GM10266 (cell line): ENCODE measurements at regions not wholly inside any gene's neighbourhood (a gene's known extent, or its start where the extent isn't known, plus 50 kb on each side); places are given as distances from the start of the nearest gene placed in this dataset.

Experiments used
- DNase-seq: peaks from one replicate; pipeline ENCODE4 v3.0.0; 2012; ENCODE audit errors: extremely low spot score
- TF ChIP-seq, protein P1 (sequence below): IDR thresholded peaks from 2 replicates; pipeline ENCODE4 v1.5.1; 2012; ENCODE audit warnings: mild to moderate bottlenecking, low read depth; ENCODE audit not compliant: control insufficient read depth, insufficient read depth; ENCODE audit errors: missing control alignments

DNA sequence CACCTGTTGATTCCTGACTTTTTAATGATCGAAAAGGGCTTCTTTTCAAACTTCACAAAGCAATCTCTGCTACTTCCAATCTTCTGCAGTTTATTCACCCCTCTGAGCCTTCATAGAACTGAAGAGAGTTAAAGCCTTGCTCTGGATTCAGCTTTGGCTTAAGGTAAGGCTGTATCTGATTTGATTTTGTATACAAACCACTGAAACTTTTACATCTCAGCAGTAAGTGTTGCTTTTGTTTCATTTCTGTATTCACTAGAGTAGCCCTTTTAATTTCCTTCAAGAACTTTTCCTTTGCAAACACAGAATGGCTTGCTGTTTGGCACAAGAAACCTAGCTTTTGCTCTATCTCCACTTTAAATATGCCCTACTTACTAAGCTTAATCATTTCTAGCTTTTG is 1193.0 kb upstream of the GBE1 start:
- no peak for DNase-seq
- TF ChIP-seq, protein P1, sequence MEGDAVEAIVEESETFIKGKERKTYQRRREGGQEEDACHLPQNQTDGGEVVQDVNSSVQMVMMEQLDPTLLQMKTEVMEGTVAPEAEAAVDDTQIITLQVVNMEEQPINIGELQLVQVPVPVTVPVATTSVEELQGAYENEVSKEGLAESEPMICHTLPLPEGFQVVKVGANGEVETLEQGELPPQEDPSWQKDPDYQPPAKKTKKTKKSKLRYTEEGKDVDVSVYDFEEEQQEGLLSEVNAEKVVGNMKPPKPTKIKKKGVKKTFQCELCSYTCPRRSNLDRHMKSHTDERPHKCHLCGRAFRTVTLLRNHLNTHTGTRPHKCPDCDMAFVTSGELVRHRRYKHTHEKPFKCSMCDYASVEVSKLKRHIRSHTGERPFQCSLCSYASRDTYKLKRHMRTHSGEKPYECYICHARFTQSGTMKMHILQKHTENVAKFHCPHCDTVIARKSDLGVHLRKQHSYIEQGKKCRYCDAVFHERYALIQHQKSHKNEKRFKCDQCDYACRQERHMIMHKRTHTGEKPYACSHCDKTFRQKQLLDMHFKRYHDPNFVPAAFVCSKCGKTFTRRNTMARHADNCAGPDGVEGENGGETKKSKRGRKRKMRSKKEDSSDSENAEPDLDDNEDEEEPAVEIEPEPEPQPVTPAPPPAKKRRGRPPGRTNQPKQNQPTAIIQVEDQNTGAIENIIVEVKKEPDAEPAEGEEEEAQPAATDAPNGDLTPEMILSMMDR: no peak

DNA sequence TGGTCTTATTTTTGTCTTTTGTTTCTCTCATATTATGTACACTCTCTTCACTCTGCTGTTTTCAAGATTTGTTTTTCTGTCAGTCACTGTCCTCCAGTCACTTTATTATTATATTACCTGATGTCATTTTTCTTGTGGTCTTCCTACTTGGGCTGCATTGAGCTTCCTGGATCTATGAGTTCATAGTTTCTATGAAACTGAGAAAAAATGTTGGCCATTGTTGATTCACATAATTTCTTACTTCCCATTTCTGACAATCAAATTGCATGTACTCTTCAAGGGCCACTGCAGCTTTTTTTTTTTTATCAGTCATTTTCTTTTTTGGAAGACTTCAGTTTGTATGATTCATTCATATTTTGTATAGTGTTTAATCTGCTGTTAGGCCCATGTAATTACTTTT is 1180.6 kb upstream of the GBE1 start:
- TF ChIP-seq, protein P1: no peak
- no peak for DNase-seq

DNA sequence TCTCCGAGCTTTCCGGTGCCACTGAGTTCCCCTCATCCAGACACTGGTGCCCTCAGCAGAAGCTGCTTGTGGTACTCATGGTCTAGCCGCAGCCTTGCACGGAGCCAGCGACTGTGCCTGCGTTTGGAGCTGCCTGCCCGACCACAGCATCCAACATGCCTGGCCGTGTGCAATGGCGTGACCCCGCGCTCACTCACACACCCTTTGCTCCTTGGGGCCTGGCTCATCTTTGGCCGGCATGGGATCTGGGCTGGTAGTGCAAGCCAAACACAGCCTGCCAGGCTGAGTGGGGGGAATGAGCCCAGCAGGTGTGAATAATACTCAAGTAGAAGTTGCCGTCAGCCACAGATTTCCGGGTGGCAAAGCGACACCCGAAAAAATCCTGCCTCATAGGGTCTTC is 1178.7 kb upstream of the GBE1 start:
- TF ChIP-seq, protein P1: no peak
- no peak for DNase-seq

DNA sequence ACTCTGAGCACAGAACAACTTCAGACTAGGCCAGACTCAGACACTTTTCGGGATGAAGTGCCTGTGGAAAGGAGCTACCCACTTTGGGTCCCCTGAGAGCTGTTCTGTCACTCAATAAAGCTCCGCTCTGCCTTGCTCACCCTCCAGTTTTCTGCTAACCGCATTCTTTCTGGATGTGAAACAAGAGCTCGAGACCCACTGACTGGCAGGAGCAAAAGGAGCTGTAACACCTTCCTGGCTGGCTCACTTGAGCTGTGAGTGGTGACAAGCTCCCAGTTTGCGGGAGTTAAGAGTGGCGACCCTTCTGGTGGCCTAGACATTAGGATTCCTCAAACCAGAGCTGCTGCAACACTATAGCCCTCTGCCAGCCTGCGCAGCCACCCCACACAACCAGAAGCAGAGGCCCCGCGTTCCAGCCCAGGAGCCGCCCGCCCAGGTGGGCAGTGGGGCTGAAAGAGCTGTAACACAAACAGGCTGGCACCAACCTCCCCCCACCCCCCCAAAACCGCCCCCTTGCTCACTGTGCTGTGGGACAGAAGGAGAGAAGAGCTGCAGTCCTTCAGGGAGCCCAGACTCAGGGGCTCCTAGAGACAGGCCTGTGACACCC is 1178.1 kb upstream of the GBE1 start:
- TF ChIP-seq, protein P1: no peak

DNA sequence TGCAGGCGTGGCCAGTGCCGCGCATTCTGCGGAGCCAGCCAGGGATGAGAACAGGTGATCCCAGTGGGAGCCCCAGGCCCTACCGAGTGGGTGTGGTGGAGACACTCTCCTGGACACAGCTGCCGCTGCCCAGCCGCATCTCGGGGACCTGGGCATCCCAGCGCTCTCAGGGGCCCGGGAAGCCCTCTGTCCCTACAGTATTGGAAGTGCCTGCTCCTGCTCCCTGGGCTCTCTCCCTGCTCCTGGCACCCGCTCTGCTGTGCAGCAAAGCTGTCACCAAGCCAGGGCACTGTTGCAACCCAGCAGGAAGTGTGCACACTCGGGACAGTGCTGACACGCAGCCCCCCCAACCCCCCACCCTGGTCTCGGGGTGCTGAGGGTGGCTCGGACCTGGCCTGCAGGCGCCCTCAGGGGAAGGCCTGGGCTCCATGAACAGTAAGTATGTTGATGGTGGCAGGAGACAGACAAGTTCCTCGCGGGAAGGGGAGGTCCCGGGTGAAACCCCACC is 1177.4 kb upstream of the GBE1 start:
- TF ChIP-seq, protein P1: no peak
- DNase-seq: no peak

More for the DNA sequence above, 1178.1 kb upstream of the GBE1 start:
- DNase-seq: no peak

DNA sequence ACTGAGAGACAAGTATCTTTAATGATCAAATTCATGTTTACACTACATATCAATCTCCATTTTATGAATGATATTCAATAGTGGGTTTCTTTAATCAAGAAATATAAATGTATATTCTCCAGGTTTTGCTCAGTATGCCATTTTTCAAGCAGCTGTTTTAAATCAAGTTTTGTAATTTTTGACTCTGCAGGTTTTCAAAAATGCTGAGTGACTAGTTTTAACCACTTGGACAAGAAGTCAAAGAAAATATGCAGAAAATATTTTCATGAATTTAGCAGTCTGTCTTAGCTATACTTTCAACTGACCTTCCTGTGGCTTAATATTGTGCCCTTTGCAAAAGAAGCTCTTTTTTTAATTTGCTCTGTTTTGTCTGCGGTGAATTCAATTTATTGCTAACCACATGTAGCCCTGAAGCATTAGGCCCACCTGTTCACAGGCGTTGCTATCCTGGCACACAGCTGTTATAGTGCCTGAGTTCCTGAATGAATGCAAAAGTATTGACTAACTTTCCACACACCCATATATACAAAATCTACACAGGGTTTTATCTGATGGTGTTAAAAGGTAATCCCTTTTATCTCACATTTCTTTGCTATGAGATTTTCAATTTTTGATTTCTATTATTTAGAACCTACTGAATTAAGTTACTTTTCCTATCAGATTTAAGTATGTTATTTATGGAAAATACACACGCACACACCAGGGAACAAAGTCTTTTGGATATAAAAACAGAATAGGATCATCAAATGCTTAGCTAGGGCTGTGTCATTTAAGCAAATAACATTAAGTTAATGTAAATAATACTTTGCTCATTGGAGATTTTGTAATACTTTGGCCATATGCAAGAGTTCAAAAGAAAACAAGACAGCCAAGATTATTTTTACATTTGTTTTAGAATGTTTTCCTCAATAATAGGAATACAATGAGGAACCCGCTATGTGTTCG is 1166.1 kb upstream of the GBE1 start:
- TF ChIP-seq, protein P1: no peak
- DNase-seq: no peak

DNA sequence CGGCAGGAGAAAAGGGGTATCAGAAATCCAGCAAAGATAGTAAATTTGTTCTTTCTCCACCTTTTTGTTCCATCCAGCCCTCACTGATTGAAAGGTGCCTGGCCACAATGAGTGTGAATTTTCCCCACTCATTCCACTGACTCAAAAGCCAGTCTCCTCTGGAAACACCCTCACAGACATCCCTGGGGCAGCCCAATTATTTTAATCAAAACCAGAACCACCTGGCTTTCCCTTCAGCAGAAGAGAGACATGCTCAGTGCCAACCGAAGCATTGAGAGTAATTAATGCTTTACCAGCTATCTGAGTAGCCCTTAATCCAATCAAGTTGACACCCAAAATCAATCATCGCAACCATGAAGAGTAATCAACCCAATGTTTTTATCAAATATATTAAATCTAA is 1129.6 kb upstream of the GBE1 start:
- TF ChIP-seq, protein P1: no peak
- no peak for DNase-seq
